Lung (tissue), 11 donors: ENCODE measurements at regions not wholly inside any gene's neighbourhood (a gene's known extent, or its start where the extent isn't known, plus 50 kb on each side); places are given as distances from the start of the nearest gene placed in this dataset.
A peak's percentile ranks its signal among the peaks of the same experiment; 100 is the strongest.

Experiments used
- ATAC-seq: fragments of 200-7000 bp; cut with Tn5 transposase; one replicate; pipeline ENCODE4 v1.9.1; 2020; ENCODE audit warnings: moderate number of reproducible peaks; ENCODE audit not compliant: insufficient read depth, low FRiP score
- DNase-seq, 3 donors: peaks; one replicate each; pipeline ENCODE4 v3.0.0-alpha.2; 2013 to 2017
- H3K27ac ChIP-seq, 2 donors: one replicate each; pipeline ENCODE4 v1.5.1; 2013; ENCODE audit warnings: mild to moderate bottlenecking in 2 of 2, moderate library complexity in 2 of 2, control low read depth in 1 of 2, inconsistent platforms in 1 of 2, low read depth in 1 of 2, low read length in 1 of 2
- H3K27me3 ChIP-seq, 3 donors: one replicate each; pipeline ENCODE4 v1.5.1; 2013; ENCODE audit warnings: low read length in 2 of 3; ENCODE audit not compliant: control insufficient read depth in 3 of 3, insufficient read depth in 3 of 3
- H3K36me3 ChIP-seq, 4 donors: one replicate each; pipeline ENCODE4 v1.5.1; 2013; ENCODE audit warnings: low read length in 4 of 4, mild to moderate bottlenecking in 1 of 4, moderate library complexity in 1 of 4; ENCODE audit not compliant: control insufficient read depth in 4 of 4, insufficient read depth in 4 of 4
- H3K4me1 ChIP-seq, 5 donors: one replicate each; pipeline ENCODE4 v1.5.1; 2013; ENCODE audit warnings: low read length in 5 of 5, mild to moderate bottlenecking in 2 of 5, moderate library complexity in 1 of 5; ENCODE audit not compliant: control insufficient read depth in 5 of 5, insufficient read depth in 5 of 5
- H3K4me3 ChIP-seq: one replicate; pipeline ENCODE4 v1.5.1; 2013; ENCODE audit warnings: mild to moderate bottlenecking, control low read depth, moderate library complexity
- H3K9ac ChIP-seq, 2 donors: one replicate each; pipeline ENCODE4 v1.5.1; 2013; ENCODE audit warnings: low read length in 2 of 2, control low read depth in 1 of 2; ENCODE audit not compliant: insufficient read depth in 1 of 2
- H3K9me3 ChIP-seq, 4 donors: one replicate each; pipeline ENCODE4 v1.5.1; 2013; ENCODE audit warnings: low read length in 3 of 4, mild to moderate bottlenecking in 1 of 4, moderate library complexity in 1 of 4; ENCODE audit not compliant: control insufficient read depth in 4 of 4, insufficient read depth in 3 of 4
- whole genome bisulfite sequencing, 2 donors: extraction: QIAGEN DNeasy Blood & Tissue Kit; methylation state at CpG; one replicate each; pipeline ENCODE4 v1.1.7; 2013; 5-methylcytosine and 5-hydroxymethylcytosine counted together
- TF ChIP-seq, protein P1 (sequence below): IDR thresholded peaks from 2 replicates; pipeline ENCODE4 v1.5.1; 2012; ENCODE audit warnings: mild to moderate bottlenecking; ENCODE audit errors: control extremely low read depth, extremely low read depth
- donor health status: control.
- donor health status: control.
- donor health status: Bipolar disorder and iron deficiency.
- donor health status: healthy.
- donor health status: DM: yes; HTN: yes; CAD: no.

DNA sequence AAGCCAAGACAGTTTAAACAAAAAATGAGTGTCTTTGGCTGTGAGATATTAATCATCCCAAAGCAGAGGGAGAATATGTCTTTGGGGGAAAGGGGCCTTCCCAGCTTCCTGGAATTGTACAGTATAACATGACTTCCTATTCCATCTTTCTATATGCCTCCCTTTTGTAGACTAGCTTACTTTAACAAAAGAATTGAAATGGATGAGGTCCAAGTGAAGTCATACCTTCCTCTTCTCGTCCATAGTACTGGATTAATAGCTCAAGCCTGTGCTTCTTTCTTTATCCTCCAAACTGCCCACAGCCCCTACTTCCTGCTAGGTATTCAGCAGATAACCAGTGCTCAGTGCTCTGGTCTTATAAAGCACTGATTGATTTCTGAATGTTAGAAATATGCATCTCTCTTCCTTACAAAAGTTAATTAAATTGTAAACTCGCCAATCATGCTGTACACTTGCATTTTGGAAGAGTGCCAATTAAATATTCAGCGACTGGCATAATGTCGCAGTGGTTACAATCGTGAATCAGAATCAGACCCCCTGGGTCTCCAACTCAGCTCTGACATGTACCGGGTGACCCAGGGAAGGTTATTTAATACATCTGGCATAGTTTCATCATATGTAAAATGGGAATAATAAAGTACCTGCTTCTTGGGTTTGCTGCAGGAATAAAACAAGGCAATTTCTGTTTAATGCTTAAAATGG is 325.1 kb downstream of the RND3 start:
- no peak for ATAC-seq
- Histone ChIP-seq H3K4me3 (no peak overlapping the region), H3K27ac (no peak overlapping the region), H3K9ac (no peak overlapping the region), H3K4me1 (peaks cover 0 to 5% (median 0%) of the 10 kb centered on the region in 5 donors), H3K36me3 (no peaks in the 10 kb centered on the region), H3K27me3 (no peaks in the 10 kb centered on the region), H3K9me3 (no peaks in the 10 kb centered on the region)
- TF ChIP-seq, protein P1, sequence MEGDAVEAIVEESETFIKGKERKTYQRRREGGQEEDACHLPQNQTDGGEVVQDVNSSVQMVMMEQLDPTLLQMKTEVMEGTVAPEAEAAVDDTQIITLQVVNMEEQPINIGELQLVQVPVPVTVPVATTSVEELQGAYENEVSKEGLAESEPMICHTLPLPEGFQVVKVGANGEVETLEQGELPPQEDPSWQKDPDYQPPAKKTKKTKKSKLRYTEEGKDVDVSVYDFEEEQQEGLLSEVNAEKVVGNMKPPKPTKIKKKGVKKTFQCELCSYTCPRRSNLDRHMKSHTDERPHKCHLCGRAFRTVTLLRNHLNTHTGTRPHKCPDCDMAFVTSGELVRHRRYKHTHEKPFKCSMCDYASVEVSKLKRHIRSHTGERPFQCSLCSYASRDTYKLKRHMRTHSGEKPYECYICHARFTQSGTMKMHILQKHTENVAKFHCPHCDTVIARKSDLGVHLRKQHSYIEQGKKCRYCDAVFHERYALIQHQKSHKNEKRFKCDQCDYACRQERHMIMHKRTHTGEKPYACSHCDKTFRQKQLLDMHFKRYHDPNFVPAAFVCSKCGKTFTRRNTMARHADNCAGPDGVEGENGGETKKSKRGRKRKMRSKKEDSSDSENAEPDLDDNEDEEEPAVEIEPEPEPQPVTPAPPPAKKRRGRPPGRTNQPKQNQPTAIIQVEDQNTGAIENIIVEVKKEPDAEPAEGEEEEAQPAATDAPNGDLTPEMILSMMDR: no peak
- 64 to 65% methylated on average over 6 of the region's 6 CpGs for WGBS, 2 donors
- DNase-seq: peak in 1 of 3 donors; percentile 45

DNA sequence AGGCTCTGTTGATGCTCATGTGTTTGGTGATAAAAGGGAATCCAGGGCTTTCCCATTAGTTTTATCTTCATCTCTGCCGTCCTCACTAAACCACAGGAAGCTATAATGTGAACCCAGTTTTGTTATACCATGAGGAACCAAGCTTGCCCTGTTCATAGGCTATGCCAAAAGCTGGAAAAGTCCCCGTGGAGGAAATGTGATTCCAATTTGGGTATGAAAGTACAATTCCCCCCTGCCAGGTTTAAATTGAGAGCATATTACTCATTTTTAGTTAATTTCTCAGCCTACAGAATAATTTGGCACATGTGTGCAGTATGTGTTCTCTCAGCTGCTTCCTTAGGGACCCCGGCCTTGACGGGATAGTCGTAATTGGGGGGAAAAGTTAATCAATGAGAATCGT is 327.4 kb downstream of the RND3 start:
- ATAC-seq (no peak), DNase-seq (no peak)
- no peaks in the 10 kb centered on the region for H3K9me3 ChIP-seq
- no peak overlapping the region for H3K4me3 ChIP-seq
- peaks cover 0 to 12% (median 0%) of the 10 kb centered on the region in 5 donors for H3K4me1 ChIP-seq
- H3K9ac ChIP-seq: no peak overlapping the region
- no peaks in the 10 kb centered on the region for H3K27me3 ChIP-seq
- TF ChIP-seq, protein P1: no peak
- WGBS, 2 donors: 80 to 86% methylated on average over 6 of the region's 6 CpGs
- no peaks in the 10 kb centered on the region for H3K36me3 ChIP-seq
- no peak overlapping the region for H3K27ac ChIP-seq

DNA sequence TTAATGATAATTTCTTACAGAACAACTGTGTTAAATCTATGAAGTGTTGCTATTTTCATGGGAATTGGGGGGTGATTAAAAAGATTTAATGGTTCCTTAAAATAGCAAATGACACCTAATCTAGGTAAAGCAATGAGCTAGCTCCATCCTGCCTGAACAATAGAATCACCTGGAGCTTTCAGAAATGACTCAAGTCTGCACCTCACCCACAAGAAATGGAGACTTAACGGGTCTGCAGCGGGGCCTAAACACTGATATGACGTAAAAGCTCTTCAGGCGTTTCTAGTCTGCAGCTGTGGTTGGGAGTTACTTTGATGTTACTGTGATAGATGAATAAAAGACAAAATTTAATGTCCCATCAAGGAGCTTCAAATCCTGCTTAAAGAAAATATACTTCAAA is 328.2 kb downstream of the RND3 start:
- H3K4me1 ChIP-seq: peaks cover 0 to 12% (median 0%) of the 10 kb centered on the region in 5 donors
- no peaks in the 10 kb centered on the region for H3K27me3 ChIP-seq
- DNase-seq (no peak), ATAC-seq (no peak)
- no peak overlapping the region for H3K9ac ChIP-seq
- 93% methylated on average over 4 of the region's 4 CpGs for WGBS, 2 donors
- no peaks in the 10 kb centered on the region for H3K9me3 ChIP-seq
- TF ChIP-seq, protein P1: no peak
- H3K36me3 ChIP-seq: no peaks in the 10 kb centered on the region
- no peak overlapping the region for H3K27ac ChIP-seq
- H3K4me3 ChIP-seq: no peak overlapping the region

DNA sequence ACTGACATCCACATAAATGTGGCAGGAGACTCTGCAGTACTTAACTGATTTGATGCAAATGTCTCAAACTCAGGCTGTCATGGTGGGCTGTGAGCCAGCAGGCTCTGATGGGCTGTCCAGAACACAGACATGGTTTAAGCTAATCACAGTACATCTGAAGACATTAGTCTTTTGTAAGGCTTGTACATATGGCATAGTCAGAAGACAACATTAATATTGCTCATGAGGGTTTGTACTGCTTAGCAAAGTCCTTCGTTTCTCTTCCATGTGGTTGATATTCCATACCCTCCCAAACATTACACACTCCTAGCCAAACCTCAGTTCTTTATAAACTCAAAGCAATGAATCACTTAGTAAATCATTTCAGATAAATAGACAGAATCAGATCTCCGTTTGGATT is 330.6 kb downstream of the RND3 start:
- H3K36me3 ChIP-seq: no peaks in the 10 kb centered on the region
- H3K9me3 ChIP-seq: no peaks in the 10 kb centered on the region
- no peak for DNase-seq
- H3K4me1 ChIP-seq: peaks cover 0 to 12% (median 0%) of the 10 kb centered on the region in 5 donors
- 63 to 67% methylated on average over 2 of the region's 2 CpGs for WGBS, 2 donors
- no peak overlapping the region for H3K4me3 ChIP-seq
- ATAC-seq: no peak
- TF ChIP-seq, protein P1: no peak
- H3K9ac ChIP-seq: no peak overlapping the region
- H3K27ac ChIP-seq: no peak overlapping the region
- H3K27me3 ChIP-seq: no peaks in the 10 kb centered on the region
